ENCODE measurements at regions not wholly inside any gene's neighbourhood (a gene's known extent, or its start where the extent isn't known, plus 50 kb on each side); places are given as distances from the start of the nearest gene placed in this dataset.

DNA sequence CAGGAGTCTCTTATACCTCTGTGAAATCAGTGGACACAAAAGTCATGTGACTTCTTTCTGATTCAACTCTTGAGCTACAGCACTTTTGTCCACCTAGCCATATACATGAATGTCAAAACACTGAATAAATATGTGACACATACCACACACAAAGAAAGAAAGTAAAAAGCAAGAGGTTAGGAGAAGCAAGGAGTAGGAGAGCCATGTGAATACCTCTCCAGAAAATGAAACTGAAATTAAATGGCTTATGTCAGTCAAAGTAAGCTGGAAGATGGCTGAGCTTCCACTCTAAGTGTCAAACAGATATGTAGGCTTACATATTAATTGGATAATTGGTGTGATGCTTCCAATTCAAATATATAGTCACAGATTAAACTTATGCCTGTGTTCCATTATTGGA is 1050.5 kb downstream of the BCL11A start:
- peaks cover under 1% of the 10 kb centered on the region for H3K36me3 Mint-ChIP-seq (ENCODE audit: low read depth)
- Histone ChIP-seq H3K4me3 (ENCODE audit: low read length) (no peak overlapping the region), H3K4me1 (ENCODE audit: control insufficient read depth, insufficient read depth, low read length) (no peaks in the 10 kb centered on the region), H3K9ac (ENCODE audit: extremely low read depth, low read length, poor library complexity, severe bottlenecking) (no peak overlapping the region), H3K9me3 (ENCODE audit: control insufficient read depth, low read length) (no peaks in the 10 kb centered on the region), H3K27ac (ENCODE audit: low read depth, low read length) (no peak overlapping the region), H3K27me3 (ENCODE audit: control insufficient read depth, insufficient read depth, low read length, poor library complexity, severe bottlenecking) (no peaks in the 10 kb centered on the region), H3K36me3 (ENCODE audit: control insufficient read depth, insufficient read depth, low read length) (no peaks in the 10 kb centered on the region)
- H3K4me3 Mint-ChIP-seq = no peak overlapping the region
- peaks cover 8% of the 10 kb centered on the region for H3K9me3 Mint-ChIP-seq
- TF ChIP-seq CTCF (conservative IDR thresholded peaks at IDR 0.05) = no peak
- no peaks in the 10 kb centered on the region for H3K27me3 Mint-ChIP-seq (ENCODE audit: insufficient read depth)
- no peak for DNase-seq
- H3K4me1 Mint-ChIP-seq = no peaks in the 10 kb centered on the region
- no peak overlapping the region for H3K27ac Mint-ChIP-seq

- 83 to 93% methylated on average over 2 of the region's 2 CpGs for WGBS, 2 experiments (ENCODE audit: insufficient coverage in 1 of 2, insufficient read length in 1 of 2)
Observed at GRCh38 chr2:59490994-59491393, 1062.5 kb downstream of the BCL11A start.

DNA sequence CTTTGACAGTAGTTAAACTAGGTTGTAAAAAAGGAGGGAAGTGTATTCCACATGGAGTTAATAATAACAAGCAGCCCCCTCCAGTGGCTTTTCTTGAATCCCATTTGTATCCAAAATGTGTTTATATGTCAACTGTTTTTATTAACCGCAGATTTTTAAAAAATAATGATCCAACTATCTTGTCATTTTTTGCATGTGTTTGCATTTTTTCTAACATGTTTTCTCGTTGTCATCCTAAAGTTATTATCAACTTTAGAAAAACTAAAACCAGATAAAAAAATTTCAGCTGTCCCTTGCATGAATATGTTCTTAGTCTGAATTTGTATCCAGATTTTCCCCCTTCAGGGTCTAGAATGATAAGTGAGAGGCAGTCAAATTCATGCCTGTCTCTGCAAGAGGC is 1063.3 kb downstream of the BCL11A start:
- TF ChIP-seq CTCF (conservative IDR thresholded peaks at IDR 0.05) = no peak
- 91 to 100% methylated on average over 2 of the region's 2 CpGs for WGBS, 2 experiments (ENCODE audit: insufficient coverage in 1 of 2, insufficient read length in 1 of 2)
- Histone ChIP-seq H3K36me3 (ENCODE audit: control insufficient read depth, insufficient read depth, low read length) (no peaks in the 10 kb centered on the region), H3K27ac (ENCODE audit: low read depth, low read length) (no peak overlapping the region), H3K9ac (ENCODE audit: extremely low read depth, low read length, poor library complexity, severe bottlenecking) (no peak overlapping the region), H3K9me3 (ENCODE audit: control insufficient read depth, low read length) (peaks cover 4% of the 10 kb centered on the region), H3K4me3 (ENCODE audit: low read length) (no peak overlapping the region), H3K27me3 (ENCODE audit: control insufficient read depth, insufficient read depth, low read length, poor library complexity, severe bottlenecking) (no peaks in the 10 kb centered on the region), H3K4me1 (ENCODE audit: control insufficient read depth, insufficient read depth, low read length) (no peaks in the 10 kb centered on the region)
- H3K27me3 Mint-ChIP-seq (ENCODE audit: insufficient read depth) = no peaks in the 10 kb centered on the region
- no peak for DNase-seq
- H3K4me3 Mint-ChIP-seq = no peak overlapping the region
- peaks cover 11% of the 10 kb centered on the region for H3K9me3 Mint-ChIP-seq
- H3K27ac Mint-ChIP-seq = no peak overlapping the region
- H3K36me3 Mint-ChIP-seq (ENCODE audit: low read depth) = no peaks in the 10 kb centered on the region
- H3K4me1 Mint-ChIP-seq = peaks cover 21% of the 10 kb centered on the region

More at GRCh38 chr2:59490994-59491393, 1062.5 kb downstream of the BCL11A start:
- Mint-ChIP-seq H3K9me3 (peaks cover 19% of the 10 kb centered on the region), H3K27me3 (ENCODE audit: insufficient read depth) (no peaks in the 10 kb centered on the region), H3K4me1 (peaks cover 17% of the 10 kb centered on the region), H3K4me3 (no peak overlapping the region), H3K27ac (no peak overlapping the region), H3K36me3 (ENCODE audit: low read depth) (no peaks in the 10 kb centered on the region)
- Histone ChIP-seq H3K4me1 (ENCODE audit: control insufficient read depth, insufficient read depth, low read length) (no peaks in the 10 kb centered on the region), H3K27me3 (ENCODE audit: control insufficient read depth, insufficient read depth, low read length, poor library complexity, severe bottlenecking) (no peaks in the 10 kb centered on the region), H3K9ac (ENCODE audit: extremely low read depth, low read length, poor library complexity, severe bottlenecking) (no peak overlapping the region), H3K4me3 (ENCODE audit: low read length) (no peak overlapping the region), H3K9me3 (ENCODE audit: control insufficient read depth, low read length) (peaks cover 12% of the 10 kb centered on the region), H3K36me3 (ENCODE audit: control insufficient read depth, insufficient read depth, low read length) (no peaks in the 10 kb centered on the region), H3K27ac (ENCODE audit: low read depth, low read length) (no peak overlapping the region)
- no peak for DNase-seq
- no peak for TF ChIP-seq CTCF (conservative IDR thresholded peaks at IDR 0.05)

All from endodermal cell (in vitro differentiated cells).